ENCODE measurements at regions not wholly inside any gene's neighbourhood (a gene's known extent, or its start where the extent isn't known, plus 50 kb on each side); places are given as distances from the start of the nearest gene placed in this dataset.

DNA sequence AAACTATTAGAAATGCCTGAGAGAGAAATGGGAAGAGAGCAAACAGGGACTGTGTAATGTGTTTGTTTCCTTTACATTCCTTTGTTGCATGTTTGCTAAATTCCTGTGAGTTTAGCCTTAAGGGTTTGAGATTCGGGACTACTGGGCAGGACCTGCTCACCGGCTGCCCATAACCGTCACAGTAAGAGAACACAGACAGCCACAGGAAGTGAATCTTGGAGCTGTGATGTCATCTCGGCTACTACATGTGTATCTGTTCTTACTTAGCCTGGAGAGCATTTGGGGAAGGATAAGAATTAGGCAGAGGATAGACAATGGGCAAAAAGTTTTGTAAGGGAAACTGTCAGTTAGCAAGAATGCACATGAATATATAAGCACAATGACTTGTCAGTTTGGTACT lies 485.1 kb upstream of the KLF6 start:
- no peak for TF ChIP-seq EZH2 (IDR thresholded peaks at IDR 0.05; ENCODE audit: low read length)
- TF ChIP-seq, protein P1, sequence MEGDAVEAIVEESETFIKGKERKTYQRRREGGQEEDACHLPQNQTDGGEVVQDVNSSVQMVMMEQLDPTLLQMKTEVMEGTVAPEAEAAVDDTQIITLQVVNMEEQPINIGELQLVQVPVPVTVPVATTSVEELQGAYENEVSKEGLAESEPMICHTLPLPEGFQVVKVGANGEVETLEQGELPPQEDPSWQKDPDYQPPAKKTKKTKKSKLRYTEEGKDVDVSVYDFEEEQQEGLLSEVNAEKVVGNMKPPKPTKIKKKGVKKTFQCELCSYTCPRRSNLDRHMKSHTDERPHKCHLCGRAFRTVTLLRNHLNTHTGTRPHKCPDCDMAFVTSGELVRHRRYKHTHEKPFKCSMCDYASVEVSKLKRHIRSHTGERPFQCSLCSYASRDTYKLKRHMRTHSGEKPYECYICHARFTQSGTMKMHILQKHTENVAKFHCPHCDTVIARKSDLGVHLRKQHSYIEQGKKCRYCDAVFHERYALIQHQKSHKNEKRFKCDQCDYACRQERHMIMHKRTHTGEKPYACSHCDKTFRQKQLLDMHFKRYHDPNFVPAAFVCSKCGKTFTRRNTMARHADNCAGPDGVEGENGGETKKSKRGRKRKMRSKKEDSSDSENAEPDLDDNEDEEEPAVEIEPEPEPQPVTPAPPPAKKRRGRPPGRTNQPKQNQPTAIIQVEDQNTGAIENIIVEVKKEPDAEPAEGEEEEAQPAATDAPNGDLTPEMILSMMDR (optimal IDR thresholded peaks at IDR 0.05 in 1 of 3, IDR thresholded peaks at IDR 0.05 in 1 of 3, conservative IDR thresholded peaks at IDR 0.05 in 1 of 3; ENCODE audit: extremely low read depth in 1 of 3, insufficient read depth in 2 of 3, low read length in 3 of 3), result no peak

Data from keratinocyte (primary cell).